CD4-positive, alpha-beta T cell treated with Interleukin-6 for 4 hours (primary cell): ENCODE measurements at regions not wholly inside any gene's neighbourhood (a gene's known extent, or its start where the extent isn't known, plus 50 kb on each side); places are given as distances from the start of the nearest gene placed in this dataset.

Source experiments
- DNase-seq: peaks from one replicate; pipeline ENCODE4 v3.0.0-alpha.2; 2020; ENCODE audit warnings: mixed read lengths

DNA sequence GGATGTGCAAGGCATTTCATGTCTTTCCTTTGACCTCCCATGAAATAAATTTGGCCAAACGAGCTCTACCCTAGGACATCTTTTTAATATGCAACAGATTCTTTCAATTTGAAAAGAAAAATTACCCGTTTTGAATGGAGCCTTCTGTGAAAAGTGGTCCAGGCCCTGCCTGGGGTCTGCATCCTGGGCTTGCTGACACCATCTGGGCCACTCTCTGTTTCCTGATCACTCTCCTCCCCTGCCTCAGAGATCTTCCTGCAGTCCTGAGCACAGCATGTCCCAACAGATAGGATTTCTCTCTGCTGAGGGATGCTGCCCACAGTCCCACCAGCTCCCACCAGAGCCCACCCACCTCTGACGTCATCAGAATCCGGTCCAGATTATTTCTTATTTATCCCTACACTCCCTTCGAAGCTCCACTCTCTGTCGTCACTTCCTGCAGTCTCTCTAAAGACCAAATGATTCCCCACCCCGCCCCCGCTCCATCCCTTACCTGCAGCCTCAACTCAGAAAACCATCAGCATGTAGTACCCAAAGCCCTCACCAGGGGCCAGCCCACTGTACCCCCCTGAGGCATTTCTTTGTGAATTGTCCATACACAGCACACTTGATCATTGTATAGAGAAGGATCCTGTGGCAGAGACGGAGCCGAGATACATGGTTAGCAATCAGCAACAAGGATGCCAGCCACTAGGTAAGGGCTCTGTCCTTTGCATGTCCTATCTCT lies 192.1 kb upstream of the MGMT start:
- DNase-seq = no peak

DNA sequence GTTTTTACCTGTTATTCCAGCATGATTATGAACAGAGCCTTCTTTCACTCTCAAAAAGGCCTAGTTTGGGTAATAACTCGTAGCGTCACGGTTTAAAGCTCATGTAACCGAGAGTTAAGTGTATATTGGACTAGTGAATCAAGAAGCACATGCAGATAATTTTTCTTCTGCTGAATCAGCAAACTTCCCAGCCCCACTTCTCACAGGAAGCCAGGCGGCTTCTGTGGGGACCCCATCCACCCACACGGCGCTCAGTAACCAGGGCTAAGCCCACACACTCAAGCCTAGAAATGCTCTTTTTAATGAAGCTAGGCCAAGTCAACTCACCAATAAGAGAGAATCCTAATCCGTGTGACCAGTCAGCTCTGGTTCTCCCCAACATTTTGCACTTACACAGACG lies 191.2 kb upstream of the MGMT start:
- DNase-seq = no peak

DNA sequence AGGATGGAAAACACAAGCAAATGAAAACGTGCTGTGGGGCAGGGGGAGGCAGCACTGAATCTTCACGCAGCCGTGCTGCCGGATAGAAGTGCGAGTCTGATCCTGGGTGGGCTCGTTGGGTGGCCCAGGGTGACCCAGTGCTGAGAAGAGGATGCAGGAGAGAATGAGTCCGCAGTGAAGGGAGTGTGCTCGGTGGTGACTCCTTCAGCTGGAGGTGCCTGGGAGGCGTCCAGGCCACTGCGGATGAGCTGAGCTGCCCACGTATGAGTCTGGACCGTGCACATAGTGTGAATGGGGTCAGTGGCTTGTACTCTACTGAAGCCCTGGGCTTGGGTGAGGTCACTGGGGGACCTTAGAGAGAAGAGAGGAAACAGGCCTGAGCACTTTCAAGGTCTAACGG lies 190.0 kb upstream of the MGMT start:
- DNase-seq = no peak

DNA sequence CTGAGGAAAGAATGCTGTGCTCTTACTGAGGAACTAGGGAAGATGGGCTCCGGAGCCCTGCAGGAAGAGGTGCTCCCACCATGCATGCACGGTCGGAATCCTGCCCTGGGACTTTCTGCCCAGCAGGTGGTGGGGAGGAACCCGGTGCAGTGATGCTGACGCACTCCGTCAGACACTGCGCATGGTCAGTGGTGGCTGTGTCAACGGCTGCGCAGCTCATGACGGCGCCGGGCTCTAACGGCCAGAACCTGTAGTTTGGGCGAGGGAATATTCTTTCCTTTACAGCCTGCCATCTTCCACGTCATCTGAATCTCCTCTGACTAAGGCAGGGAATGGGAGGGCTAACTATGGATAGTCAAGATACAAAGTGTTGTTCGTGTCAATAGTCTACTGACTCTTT lies 189.2 kb upstream of the MGMT start:
- no peak for DNase-seq

DNA sequence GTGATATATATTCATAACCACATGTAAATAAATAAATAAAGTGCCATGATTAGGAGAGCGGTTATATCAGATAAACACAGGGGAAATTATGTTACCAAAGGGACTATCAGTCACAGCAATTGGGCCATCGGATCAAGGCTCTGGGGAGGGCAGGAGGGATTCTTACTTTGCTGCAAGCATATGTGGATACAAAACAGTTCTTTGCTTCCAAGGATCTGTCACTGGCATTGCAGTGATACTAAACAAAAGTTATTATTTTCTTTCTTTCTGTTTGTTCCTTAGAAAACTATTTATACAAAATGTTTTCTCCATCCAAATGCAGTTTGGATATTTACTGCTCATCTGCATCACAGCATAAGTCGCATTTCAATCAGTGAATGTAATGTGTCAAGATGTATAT lies 188.4 kb upstream of the MGMT start:
- no peak for DNase-seq

DNA sequence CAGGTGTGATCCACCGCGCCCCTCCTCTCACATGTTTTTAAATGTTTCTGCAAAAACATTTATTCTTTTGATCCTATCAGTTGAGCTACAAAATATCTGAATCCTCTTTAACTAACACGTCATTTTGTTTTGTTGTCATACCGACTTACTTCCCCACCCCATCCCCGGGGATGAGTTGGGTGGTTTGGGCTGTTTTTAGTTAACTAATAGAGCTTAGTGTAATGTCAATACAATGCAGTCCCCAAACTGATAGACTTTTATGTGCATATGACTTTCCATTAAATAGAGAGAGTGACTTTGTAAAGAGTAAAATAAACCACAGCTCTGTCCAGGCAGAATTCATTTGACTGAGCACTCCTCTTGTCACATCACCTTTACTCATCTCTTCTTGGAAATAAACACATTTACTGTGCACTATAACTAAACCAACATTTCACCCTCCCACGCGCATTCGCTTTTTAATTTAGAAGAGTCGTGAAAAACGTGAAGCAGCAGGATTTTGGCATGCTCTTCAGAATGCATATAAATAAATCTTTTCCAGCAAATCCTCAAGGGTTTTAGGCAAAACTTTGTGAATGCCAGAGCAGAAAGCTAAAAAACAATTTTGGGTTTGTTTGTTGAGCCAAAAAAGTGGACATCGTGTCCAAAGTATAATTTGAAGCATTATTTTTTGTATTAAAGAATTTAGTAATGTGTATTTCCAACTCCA lies 187.4 kb upstream of the MGMT start:
- DNase-seq = no peak

DNA sequence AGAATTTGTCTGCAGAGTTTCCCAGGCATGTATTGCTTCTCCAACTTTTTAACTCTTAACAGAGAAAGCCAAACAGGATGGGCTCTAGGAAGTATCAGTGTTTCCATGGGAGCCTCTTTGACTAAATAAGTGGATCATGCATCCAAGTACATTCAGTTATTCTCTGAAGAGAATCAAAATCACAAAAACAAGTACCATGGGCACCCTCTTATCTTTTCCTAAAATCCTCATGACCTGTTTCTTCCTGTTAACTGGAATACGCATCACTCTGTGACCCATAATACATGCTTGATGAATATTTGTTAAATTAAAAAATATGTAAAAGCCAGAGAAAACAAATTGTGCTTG lies 186.9 kb upstream of the MGMT start:
- DNase-seq = no peak

DNA sequence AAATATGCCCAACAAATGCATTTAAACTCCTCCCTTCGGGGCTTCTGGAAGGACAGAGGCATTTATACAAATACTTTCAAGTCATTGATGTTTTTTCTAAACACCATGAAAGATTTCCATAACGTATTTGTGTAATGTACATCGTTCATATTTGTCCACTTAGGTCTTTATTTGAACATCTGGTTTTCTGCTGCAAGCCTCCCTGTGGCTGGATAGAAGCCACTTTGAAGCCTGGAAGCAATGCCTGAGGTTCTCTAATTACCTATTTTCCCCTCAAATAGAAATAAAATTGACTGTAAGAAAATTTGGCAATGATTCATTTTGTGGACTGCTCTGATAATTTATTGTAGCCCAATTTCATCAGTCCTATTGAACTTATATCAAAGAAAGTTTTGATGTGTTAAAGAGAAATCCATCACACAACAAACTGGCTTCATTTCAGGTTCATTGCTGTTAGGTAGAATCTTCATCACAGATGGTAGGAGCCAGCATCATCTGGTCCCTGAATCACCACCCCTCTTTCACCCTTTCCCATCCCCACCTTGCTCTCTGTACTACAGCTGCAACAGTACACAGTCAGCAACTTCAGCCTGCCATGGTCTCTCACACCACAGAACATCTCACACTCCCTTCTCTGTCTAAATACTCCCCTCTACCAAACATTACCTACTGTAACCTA lies 186.0 kb upstream of the MGMT start:
- no peak for DNase-seq

DNA sequence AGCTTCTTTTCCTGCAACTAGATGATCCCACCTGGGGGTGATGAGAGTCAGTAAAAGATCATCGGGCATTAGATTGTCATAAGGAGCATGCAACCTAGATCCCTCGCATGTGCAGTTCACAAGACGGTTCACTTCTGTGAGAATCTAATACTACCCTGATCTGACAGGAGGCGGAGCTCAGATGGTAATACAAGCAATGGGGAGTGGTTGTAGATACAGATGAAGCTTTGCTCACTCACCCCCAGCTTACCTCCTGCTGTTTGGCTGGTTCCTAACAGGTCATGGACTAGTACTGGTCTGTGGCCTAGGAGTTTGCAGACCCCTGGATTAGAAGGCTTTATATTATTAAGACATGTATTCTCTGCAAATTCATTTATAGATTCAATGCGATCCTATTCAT lies 181.6 kb upstream of the MGMT start:
- DNase-seq = no peak

DNA sequence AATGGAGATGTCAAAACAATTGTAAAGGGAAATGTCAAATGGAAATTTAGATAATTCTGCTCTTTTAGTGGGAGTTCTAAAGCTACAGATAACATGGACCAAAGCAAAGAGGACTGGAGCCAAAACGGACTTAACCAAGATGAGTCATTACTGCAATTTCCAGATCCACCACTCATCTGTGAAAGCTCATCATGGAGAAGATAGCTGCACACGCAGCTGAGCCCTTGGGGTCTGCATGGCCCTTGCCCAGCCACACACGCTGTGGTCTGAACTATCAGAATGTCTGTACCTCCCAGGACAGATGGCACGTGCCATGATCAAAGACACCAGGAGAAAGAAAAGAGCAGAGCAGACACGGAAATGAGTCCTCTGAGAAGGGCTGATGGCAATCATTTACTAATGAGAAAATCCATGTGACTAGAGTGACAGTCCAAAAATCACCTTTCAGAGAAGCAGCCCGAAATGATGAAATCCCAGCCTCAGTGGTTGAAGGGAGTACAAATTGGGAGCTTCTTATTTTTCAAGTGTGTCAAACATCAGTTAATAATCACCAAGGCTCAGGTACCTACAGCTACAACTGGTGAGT lies 177.9 kb upstream of the MGMT start:
- DNase-seq = no peak

DNA sequence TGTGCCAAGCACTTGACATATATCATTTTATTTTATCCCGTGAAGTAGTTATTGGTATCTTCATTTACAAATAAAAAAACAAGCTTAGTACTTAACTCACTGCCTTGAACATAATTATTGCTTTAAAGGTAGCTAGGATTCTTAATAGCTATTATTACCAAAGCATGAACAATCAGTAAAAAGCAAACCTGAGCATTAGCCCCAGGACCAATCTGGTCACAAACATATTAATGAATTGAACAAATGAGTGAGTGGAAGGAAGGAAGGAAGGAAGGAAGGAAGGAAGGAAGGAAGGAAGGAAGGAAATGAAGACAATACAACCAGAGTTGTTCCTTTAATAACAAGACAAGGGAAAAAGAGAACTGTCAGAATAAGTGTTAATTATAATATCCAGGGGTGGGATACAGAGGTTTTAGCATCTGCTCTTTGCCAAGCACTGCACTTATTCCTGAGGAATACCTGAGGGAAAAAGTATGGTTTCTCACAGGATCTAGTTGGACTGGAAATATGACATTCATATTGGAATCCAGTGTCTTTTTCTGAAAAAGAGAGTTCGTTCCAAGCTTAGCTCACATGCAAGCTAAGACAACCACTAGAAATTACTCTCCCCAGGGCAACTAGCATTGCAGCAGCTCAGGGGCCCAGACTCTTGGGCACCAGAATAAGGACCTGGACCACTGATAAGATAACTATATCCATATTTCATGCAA lies 172.9 kb upstream of the MGMT start:
- no peak for DNase-seq

DNA sequence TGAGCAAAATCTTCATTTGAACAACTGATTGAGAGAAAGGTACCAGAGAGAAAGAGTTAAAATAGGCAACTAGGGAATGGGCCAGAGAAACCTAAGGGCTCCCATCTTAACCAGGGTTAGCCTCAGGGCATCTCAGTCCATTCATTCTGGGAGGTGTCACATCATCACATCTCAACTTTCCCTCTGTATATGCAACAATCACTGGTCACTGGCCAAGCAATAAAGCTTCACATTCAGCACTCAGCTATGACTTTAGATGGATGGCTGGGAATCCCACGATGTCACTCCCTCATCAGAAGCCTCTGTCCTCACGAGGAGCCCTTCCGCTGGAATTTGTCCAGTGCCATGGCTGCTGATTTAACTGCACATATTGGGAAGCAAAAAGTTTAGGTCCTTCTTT lies 172.1 kb upstream of the MGMT start:
- no peak for DNase-seq

DNA sequence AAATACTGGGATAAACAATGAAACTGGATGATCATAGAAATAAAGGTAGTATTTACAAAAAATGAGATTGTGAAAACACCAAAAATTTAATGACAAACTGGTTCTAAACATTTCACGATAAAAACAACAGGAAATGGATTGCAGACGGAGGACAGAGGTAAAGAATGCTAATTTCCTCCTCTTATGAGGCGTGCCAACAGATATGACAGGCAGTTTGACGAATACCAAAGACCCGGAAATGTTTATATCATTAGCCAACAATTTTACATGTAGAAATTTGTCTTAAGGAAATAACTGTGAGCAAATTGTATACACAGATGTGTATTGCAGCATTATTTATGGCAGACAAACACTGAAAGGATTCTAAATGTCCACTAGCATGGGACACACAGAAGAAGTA lies 162.0 kb upstream of the MGMT start:
- no peak for DNase-seq

DNA sequence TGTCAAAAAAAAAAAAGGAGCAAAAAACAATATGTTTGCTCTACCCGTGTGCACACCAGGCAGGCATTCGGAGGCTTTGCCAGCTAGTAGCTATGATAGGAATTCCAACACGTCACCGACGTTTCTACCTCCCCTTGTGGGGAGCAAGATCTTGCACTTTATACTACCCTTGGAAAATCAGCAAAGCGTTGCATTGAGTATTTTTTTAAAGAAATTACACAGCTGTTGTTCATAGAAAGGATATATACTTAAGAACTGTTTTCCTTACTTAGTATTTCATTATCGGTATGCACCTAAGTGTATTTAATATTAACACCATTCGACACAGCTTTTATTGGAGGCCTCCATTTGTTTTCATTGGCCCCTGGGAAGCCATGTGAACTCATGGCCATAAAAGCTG lies 159.9 kb upstream of the MGMT start:
- DNase-seq = no peak

DNA sequence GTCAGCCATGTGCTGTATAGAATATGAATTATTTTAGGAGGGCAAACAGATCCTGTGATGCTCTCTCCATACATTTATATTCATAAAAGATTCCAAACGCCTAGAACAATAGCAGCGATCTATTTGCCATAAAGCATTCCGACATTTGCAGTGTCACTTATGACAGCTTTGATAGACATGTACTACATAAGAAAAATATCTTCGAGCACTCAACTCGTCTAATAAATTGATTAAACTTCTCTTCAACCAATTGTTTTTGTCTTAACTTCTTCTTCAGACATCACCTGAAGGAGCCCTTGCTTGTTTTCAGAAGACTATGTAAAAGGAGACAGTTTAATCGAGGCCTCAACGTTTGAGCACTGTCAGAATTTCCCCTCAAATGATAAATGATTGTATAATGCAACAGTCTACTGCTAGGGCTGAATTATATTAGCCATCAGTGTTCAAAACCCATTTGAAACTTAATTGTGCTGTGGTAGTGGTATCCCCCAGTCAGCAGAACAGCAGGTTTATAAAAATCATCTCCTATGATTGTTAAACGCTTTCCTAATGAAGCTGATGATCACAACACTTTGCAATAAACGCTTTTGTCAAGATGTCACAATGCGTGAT lies 158.0 kb upstream of the MGMT start:
- no peak for DNase-seq

DNA sequence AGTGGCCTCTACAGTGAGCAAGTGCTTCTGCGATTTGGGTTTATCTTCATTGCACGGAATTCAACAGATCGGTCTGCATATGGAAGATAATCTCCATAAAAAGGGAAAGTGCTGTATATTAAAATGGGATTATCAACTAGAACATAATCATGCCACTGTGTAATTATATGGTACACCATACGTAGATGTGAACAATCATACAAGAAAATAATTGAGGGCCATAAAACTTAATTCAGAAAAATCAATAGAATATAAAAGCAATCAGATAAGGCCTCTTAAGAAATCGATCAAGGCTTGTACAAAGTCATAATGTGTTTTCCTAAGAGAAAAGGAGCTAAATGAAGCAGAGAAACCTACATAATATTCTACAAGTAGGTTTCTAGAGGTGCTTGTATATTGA lies 157.5 kb upstream of the MGMT start:
- DNase-seq = no peak

DNA sequence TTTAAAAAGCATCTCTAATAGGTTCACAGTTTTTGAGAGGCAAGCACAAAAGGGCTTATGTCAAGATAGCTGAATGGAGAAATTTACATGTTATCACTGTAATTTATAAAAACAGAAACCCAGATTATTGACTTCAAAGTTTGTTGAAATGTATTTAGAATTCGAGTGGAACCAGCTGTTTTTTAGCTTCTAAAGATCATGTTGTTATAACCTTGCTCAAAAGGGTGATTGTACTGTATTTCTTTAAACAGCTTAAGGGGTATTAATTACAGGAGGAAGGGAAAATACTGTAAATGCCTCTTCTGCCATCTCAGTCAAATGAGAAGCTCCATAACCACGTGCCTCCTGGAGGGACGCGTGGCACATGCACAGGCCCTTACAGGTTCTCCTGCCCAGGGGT lies 156.2 kb upstream of the MGMT start:
- DNase-seq = no peak

DNA sequence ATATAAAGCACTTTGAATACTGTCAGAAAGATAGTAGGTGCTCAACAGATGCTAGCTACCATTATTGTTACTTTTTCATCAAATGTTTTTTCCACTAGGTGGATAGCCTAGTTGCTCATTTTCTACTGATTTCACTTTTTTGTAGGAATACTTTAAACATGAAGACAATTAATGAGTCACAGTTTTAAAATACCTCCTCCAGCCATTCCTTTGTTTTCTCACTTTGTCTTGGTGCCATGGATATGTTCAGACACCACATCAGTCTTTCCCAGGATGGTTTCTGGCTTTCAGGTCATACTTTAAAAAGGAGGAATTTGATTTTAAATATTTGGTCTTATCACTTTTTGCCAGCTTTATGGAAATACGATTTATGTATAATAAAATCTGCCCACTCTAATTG lies 147.1 kb upstream of the MGMT start:
- DNase-seq = no peak

DNA sequence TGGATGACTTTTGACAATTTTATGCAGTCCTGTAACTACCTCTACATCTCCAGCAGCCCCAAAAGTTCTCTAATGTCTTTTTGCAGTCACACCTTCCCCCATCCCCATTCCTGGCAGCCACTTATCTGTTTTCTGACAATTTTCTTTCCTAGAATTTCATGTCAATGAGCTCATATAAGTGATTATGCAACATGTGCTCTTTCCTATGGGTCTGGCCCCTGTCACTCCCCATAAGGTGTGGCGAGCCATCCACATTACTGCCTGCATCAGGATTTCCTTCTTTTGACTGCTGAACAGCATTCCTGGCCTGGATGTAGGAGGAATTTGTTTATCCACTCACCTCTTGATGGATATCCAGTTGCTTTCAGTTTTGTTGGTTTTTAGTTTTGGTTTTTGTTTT lies 146.7 kb upstream of the MGMT start:
- no peak for DNase-seq

DNA sequence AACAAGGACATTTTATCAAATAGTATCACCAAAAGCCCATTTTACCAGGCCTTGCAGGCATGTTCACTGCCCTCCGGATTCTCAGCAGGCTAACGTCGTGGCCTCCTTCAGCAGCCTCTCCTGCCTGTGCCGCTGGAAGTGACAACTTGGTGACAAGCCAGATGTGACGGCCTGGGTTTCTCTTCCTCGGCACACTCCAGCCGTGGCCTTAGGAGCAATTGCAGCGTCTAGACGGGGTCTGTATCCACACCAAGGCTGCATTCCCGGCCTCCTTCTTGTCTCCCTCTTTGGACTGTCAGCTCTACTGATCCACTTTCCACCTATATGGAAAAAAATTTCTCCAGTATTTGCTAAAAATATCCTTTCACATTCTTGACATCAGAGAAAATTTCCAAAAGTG lies 145.3 kb upstream of the MGMT start:
- DNase-seq = no peak

DNA sequence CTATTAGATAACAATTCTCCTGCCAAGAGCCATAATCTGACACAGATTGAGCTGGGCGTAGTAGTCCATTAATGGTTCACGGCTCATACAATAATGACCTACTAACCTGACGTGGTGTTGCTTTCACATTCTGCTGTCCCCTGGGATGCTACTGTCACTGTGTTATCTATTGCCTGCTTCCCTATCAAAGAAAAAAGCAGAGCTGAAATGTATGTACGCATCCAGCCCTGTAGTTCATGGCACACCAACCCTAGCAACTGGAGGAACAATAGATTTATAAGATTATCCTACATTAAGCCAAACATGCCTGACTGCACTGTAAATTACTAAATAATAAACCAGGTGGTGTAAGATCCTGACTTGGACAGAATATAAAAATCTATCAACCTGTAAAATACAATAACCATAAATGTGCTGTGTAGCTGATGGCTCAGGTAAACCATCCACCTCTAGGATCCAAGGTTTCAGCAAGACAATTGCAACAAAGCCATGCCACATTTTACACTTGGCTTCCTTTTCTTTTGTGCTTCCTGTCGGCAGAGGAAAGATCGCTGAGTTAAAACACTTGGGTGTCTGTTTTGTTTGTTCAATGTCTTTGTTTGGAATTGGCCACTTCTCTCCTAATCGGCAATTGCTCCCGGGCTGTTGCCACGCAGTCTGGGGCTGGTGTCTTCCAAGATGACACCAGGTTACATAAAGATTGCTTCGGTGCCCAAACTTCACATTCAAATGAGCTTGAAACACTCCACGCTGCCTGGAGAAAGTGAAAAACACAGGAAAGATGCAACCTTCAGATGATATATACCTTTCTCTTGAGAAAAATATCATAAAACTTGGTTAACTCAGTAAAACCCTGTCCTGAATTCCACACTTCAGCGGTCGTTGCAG lies 143.9 kb upstream of the MGMT start:
- no peak for DNase-seq

DNA sequence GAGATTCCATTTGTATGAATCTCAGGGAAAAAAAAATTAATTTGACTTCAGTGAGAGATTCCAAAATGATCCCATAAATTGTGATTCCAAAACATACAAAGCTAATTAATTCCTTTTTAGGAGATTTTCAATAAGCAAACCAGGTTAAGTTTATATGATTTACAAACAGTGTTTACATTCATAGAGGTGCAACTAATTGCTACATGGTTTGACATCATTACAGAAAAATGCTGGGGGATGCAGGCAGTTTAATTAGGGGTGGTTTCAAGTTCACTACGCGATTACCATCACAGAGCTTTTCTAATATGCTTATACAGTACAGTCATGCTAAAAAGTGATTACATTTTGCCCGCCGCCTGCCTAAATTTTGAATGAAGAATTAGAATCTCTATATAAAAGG lies 143.2 kb upstream of the MGMT start:
- no peak for DNase-seq
